ENCODE measurements at regions not wholly inside any gene's neighbourhood (a gene's known extent, or its start where the extent isn't known, plus 50 kb on each side); places are given as distances from the start of the nearest gene placed in this dataset.

- H3K9ac ChIP-seq (replicated peaks; ENCODE audit: extremely low read depth, insufficient read depth, low read length) = no peak overlapping the region
- H3K27me3 ChIP-seq (ENCODE audit: control insufficient read depth in 2 of 2, insufficient read depth in 2 of 2, low read length in 2 of 2) = no peaks in the 10 kb centered on the region
- no peak overlapping the region for H2AFZ ChIP-seq (ENCODE audit: low read depth, low read length)
- no peak for DNase-seq (ENCODE audit: low read depth, low spot score)
- no peaks in the 10 kb centered on the region for H4K20me1 ChIP-seq (replicated peaks; ENCODE audit: control insufficient read depth, extremely low read depth, insufficient read depth, low read length)
- no peaks in the 10 kb centered on the region for H3K9me1 ChIP-seq (replicated peaks; ENCODE audit: control insufficient read depth, extremely low read depth, insufficient read depth, low read length)
- no peaks in the 10 kb centered on the region for H3K4me1 ChIP-seq (ENCODE audit: control insufficient read depth, extremely low read depth, insufficient read depth, low read length)
- ChIA-PET CTCF (no interaction called here), POLR2A (no interaction called here)
- intact Hi-C loops (cut with micrococcal nuclease) (no loop called here), dilution Hi-C loops (cut with MboI; ENCODE audit: extremely low pct_ligation_motif_present, low sequenced_read_pairs) (no loop called here)
- H3K9me3 ChIP-seq (replicated peaks; ENCODE audit: control insufficient read depth, insufficient read depth, low read length) = no peaks in the 10 kb centered on the region
- peak; percentile 21 for FAIRE-seq
- no peak overlapping the region for H3K27ac ChIP-seq (ENCODE audit: insufficient read depth, low read depth, low read length)
- BruUV-seq (replicated peaks) = no TSS peak
- H3K4me2 ChIP-seq (ENCODE audit: insufficient read depth, low read length) = no peak overlapping the region
- no peak overlapping the region for H3K4me3 ChIP-seq (replicated peaks in 1 of 3; ENCODE audit: insufficient read depth in 1 of 3, low read depth in 1 of 3, low read length in 3 of 3)
- H3K36me3 ChIP-seq (ENCODE audit: control insufficient read depth in 2 of 2, extremely low read depth in 1 of 2, insufficient read depth in 2 of 2, low read length in 2 of 2) = no peaks in the 10 kb centered on the region
- no peaks in the 10 kb centered on the region for H3K79me2 ChIP-seq (ENCODE audit: control insufficient read depth, insufficient read depth, low read length)
- TF ChIP-seq POLR2A (IDR thresholded peaks at IDR 0.05; ENCODE audit: low read depth, low read length) (no peak), GATA2 (IDR thresholded peaks at IDR 0.05; ENCODE audit: insufficient read depth, insufficient read length, low read depth, low read length) (no peak), MYC (IDR thresholded peaks at IDR 0.05; ENCODE audit: low read depth, low read length) (no peak), FOS (IDR thresholded peaks at IDR 0.05; ENCODE audit: borderline replicate concordance, insufficient read depth, low read length) (no peak)
- TF ChIP-seq, protein P1, sequence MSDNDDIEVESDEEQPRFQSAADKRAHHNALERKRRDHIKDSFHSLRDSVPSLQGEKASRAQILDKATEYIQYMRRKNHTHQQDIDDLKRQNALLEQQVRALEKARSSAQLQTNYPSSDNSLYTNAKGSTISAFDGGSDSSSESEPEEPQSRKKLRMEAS (IDR thresholded peaks at IDR 0.05; ENCODE audit: insufficient read depth, insufficient read length) = no peak
Measured at GRCh38 chrX:46144566-46144965, 400.7 kb downstream of the ZNF674 start.

- FAIRE-seq (no peak), DNase-seq (ENCODE audit: low read depth, low spot score) (no peak)
- no TSS peak for BruUV-seq (replicated peaks)
- TF ChIP-seq MYC (IDR thresholded peaks at IDR 0.05; ENCODE audit: low read depth, low read length) (no peak), POLR2A (IDR thresholded peaks at IDR 0.05; ENCODE audit: low read depth, low read length) (no peak), FOS (IDR thresholded peaks at IDR 0.05; ENCODE audit: borderline replicate concordance, insufficient read depth, low read length) (no peak), CTCF (IDR thresholded peaks at IDR 0.05; ENCODE audit: extremely low read depth in 1 of 2, insufficient read depth in 1 of 2, low read depth in 1 of 2, low read length in 2 of 2) (no peak), POLR2AphosphoS5 (IDR thresholded peaks at IDR 0.05; ENCODE audit: insufficient read depth, low read depth, low read length) (no peak), GATA2 (IDR thresholded peaks at IDR 0.05; ENCODE audit: insufficient read depth, insufficient read length, low read depth, low read length) (no peak), JUN (IDR thresholded peaks at IDR 0.05; ENCODE audit: borderline replicate concordance, insufficient read depth, insufficient read length, low read depth) (no peak), EZH2 (IDR thresholded peaks at IDR 0.05; ENCODE audit: borderline replicate concordance, low read depth, low read length, severe bottlenecking) (no peak)
- TF ChIP-seq, protein P1 (IDR thresholded peaks at IDR 0.05; ENCODE audit: insufficient read depth, insufficient read length) = no peak
- POLR2A ChIA-PET = no interaction called here
- no peak overlapping the region for H3K9ac ChIP-seq (replicated peaks; ENCODE audit: extremely low read depth, insufficient read depth, low read length)
- H3K4me2 ChIP-seq (ENCODE audit: insufficient read depth, low read length) = no peak overlapping the region
- dilution Hi-C loops (cut with MboI; ENCODE audit: extremely low pct_ligation_motif_present, low sequenced_read_pairs) = no loop called here
- no peaks in the 10 kb centered on the region for H3K9me1 ChIP-seq (replicated peaks; ENCODE audit: control insufficient read depth, extremely low read depth, insufficient read depth, low read length)
- no peaks in the 10 kb centered on the region for H3K79me2 ChIP-seq (ENCODE audit: control insufficient read depth, insufficient read depth, low read length)
- no peaks in the 10 kb centered on the region for H3K9me3 ChIP-seq (replicated peaks; ENCODE audit: control insufficient read depth, insufficient read depth, low read length)
- no peak overlapping the region for H3K4me3 ChIP-seq (replicated peaks in 1 of 3; ENCODE audit: insufficient read depth in 1 of 3, low read depth in 1 of 3, low read length in 3 of 3)
- H4K20me1 ChIP-seq (replicated peaks; ENCODE audit: control insufficient read depth, extremely low read depth, insufficient read depth, low read length) = no peaks in the 10 kb centered on the region
- H3K27ac ChIP-seq (ENCODE audit: insufficient read depth, low read depth, low read length) = no peak overlapping the region
- H2AFZ ChIP-seq (ENCODE audit: low read depth, low read length) = no peak overlapping the region
- intact Hi-C loops (cut with micrococcal nuclease) = no loop called here
- H3K27me3 ChIP-seq (ENCODE audit: control insufficient read depth in 2 of 2, insufficient read depth in 2 of 2, low read length in 2 of 2) = no peaks in the 10 kb centered on the region
- no peaks in the 10 kb centered on the region for H3K4me1 ChIP-seq (ENCODE audit: control insufficient read depth, extremely low read depth, insufficient read depth, low read length)
- H3K36me3 ChIP-seq (ENCODE audit: control insufficient read depth in 2 of 2, extremely low read depth in 1 of 2, insufficient read depth in 2 of 2, low read length in 2 of 2) = no peaks in the 10 kb centered on the region
- CTCF ChIA-PET = no interaction called here
Measured at GRCh38 chrX:46140272-46140671, 404.9 kb downstream of the ZNF674 start.
